ENCODE measurements at regions not wholly inside any gene's neighbourhood (a gene's known extent, or its start where the extent isn't known, plus 50 kb on each side); places are given as distances from the start of the nearest gene placed in this dataset.

- no peak for TF ChIP-seq CTCF (conservative IDR thresholded peaks at IDR 0.05; ENCODE audit: low read length)
- TF ChIP-seq EZH2phosphoT487 (IDR thresholded peaks at IDR 0.05; ENCODE audit: borderline replicate concordance, low read depth, low read length): no peak
Measured at GRCh38 chr16:47780213-47780875, 319.2 kb downstream of the PHKB start.

Measured in OCI-LY7 (cell line).